ENCODE measurements at regions not wholly inside any gene's neighbourhood (a gene's known extent, or its start where the extent isn't known, plus 50 kb on each side); places are given as distances from the start of the nearest gene placed in this dataset.

DNA sequence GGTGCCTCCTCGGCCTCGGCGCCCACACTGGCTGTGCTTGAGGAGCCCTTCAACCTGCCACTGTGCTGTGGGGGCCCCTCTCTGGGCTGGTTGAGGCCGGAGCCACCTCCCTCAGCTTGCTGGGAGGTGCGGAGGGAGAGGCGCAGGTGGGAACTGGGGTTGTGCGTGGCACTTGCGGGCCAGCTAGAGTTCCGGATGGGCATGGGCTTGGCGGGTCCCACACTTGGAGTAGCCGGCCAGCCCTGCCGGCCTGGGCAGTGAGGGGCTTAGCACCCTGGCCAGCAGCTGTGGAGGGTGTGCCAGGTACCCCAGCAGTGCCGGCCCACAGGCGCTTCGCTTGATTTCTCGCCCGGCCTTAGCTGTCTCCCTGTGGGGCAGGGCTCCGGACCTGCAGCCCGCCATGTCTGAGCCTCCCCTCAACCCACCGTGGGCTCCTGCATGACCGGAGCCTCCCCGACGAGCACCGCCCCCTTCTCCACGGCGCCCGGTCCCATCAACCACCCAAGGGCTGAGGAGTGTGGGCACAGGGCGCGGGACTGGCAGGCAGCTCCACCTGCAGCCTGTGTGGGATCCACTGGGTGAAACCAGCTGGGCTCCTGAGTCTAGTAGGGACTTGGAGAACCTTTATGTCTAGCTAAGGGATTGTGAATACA, 723.8 kb downstream of the DIAPH3 start:
- TF ChIP-seq CTCF (IDR thresholded peaks at IDR 0.05; ENCODE audit: poor library complexity) (no peak), EZH2 (IDR thresholded peaks at IDR 0.05; ENCODE audit: borderline replicate concordance) (no peak), EZH2phosphoT487 (IDR thresholded peaks at IDR 0.05; ENCODE audit: low read depth, severe bottlenecking, unreplicated experiment) (no peak)

All from hepatocyte (in vitro differentiated cells).